H1 (cell line): ENCODE measurements at regions not wholly inside any gene's neighbourhood (a gene's known extent, or its start where the extent isn't known, plus 50 kb on each side); places are given as distances from the start of the nearest gene placed in this dataset.

Experiments used
- CEBPB ChIP-seq: IDR thresholded peaks from 2 replicates; pipeline ENCODE4 v1.6.1; 2012; ENCODE audit warnings: low read depth, low read length
- RNF2 ChIP-seq: fragments of 200-900, 300-1000 bp; sonication (generic); IDR thresholded peaks from 2 replicates; pipeline ENCODE4 v1.7.1; 2016; ENCODE audit warnings: borderline replicate concordance, low read depth, mild to moderate bottlenecking, antibody characterized with exemption, low read length; ENCODE audit not compliant: poor library complexity, severe bottlenecking; ENCODE audit errors: missing control alignments
- SAP30 ChIP-seq: fragments of 300-600 bp; sonication (generic); IDR thresholded peaks from 2 replicates; pipeline ENCODE4 v1.7.1; 2012; ENCODE audit warnings: low read length, moderate library complexity, mild to moderate bottlenecking, inconsistent platforms; ENCODE audit not compliant: insufficient read depth, insufficient replicate concordance
- TF ChIP-seq, protein P1 (sequence below): IDR thresholded peaks from 2 replicates; pipeline ENCODE4 v1.6.1; 2011; ENCODE audit warnings: low read length, improper control_type of control experiment

DNA sequence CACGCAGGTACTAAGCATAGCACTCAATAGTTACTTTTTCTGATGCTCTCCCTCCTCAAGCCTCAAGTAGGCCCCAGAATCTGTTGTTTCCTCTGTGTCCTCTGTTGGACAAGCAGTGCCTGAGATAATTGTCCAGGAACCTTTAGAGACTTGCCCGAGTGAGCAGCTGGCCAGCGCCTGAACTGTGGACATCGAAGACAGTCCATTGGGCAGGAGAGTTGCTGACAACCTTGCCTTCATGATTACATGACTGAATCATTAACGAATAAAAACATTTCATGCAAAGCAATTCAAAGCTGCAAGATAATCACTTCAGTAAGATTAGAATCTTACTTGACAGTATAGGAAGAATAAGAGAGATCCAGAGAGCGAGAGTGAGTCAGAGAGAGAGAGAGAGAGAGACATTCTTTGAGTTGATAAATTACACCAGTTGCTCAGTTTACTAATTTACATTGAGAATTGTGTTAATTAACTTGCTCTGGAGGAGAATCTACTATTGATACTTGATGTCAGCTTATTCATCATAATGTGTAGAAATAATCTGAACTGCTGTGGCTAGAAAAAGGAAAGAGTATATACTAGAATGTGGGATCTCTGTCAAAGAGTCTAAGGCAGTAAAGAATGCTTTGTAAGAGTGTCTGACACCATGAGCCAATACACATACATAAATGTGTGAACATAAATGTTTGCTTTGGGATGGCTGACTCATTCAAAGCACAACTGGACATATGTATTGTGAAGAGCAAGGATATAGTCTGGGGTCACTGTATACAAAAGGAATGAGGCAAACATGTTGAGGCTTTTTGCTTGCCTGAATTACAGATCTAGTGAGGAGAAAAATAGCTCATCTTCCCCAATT lies 216.0 kb downstream of the ZNF326 start (continued):
- TF ChIP-seq RNF2 (no peak), SAP30 (no peak), CEBPB (no peak)
- TF ChIP-seq, protein P1, sequence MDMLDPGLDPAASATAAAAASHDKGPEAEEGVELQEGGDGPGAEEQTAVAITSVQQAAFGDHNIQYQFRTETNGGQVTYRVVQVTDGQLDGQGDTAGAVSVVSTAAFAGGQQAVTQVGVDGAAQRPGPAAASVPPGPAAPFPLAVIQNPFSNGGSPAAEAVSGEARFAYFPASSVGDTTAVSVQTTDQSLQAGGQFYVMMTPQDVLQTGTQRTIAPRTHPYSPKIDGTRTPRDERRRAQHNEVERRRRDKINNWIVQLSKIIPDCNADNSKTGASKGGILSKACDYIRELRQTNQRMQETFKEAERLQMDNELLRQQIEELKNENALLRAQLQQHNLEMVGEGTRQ: no peak
- TF ChIP-seq, all 59 proteins: peak for 0
